ENCODE measurements at regions not wholly inside any gene's neighbourhood (a gene's known extent, or its start where the extent isn't known, plus 50 kb on each side); places are given as distances from the start of the nearest gene placed in this dataset.

DNA sequence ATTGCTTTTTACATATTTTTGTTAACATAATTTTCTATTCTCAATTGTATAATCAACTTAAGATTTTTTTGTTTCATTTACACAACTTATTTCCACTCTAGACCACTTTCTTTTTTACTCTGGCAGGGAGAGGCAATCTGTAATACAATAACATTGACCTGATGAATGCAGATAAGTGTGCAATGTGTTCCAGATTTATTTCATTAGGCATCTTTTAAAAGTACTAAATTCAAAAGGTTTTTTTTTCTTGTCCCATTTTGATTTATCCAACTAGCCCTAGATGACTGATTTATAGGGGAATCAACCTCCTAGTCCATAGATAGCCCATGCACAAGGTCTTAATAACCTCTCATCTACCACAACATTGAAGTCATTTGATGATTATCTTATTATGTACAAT is 55.5 kb upstream of the AGTR2 start:
- Histone ChIP-seq H3K4me1 (ENCODE audit: insufficient read depth, low read length) (no peaks in the 10 kb centered on the region), H3K23ac (ENCODE audit: insufficient read length, low read depth, low read length) (no peak overlapping the region), H3K27me3 (ENCODE audit: insufficient read depth, low read length) (no peaks in the 10 kb centered on the region), H4K5ac (ENCODE audit: insufficient read length, low read depth, low read length) (no peak overlapping the region), H4K91ac (ENCODE audit: insufficient read length, low read depth, low read length) (no peak overlapping the region), H3K23me2 (ENCODE audit: insufficient read length, low read depth, low read length, poor library complexity, severe bottlenecking) (no peaks in the 10 kb centered on the region), H3K56ac (ENCODE audit: insufficient read length, low read depth, low read length) (no peak overlapping the region), H2BK15ac (ENCODE audit: low read depth, low read length) (no peak overlapping the region), H3K18ac (ENCODE audit: insufficient read length, low read depth, low read length) (no peak overlapping the region), H3K27ac (ENCODE audit: insufficient read length, low read depth, low read length) (no peak overlapping the region), H3K9me3 (ENCODE audit: control insufficient read depth, low read depth, low read length) (no peaks in the 10 kb centered on the region), H3T11ph (ENCODE audit: low read length) (no peak overlapping the region), H2BK20ac (ENCODE audit: low read depth, low read length, poor library complexity, severe bottlenecking) (no peak overlapping the region), H4K20me1 (ENCODE audit: control insufficient read depth, insufficient read depth, insufficient read length) (no peaks in the 10 kb centered on the region), H2BK12ac (ENCODE audit: insufficient read length, low read depth, low read length) (no peak overlapping the region), H2BK120ac (ENCODE audit: low read depth, low read length, poor library complexity, severe bottlenecking) (no peak overlapping the region), H3K79me1 (ENCODE audit: insufficient read depth, low read depth, low read length, poor library complexity, severe bottlenecking) (no peaks in the 10 kb centered on the region), H3K79me2 (ENCODE audit: insufficient read depth, low read length) (no peaks in the 10 kb centered on the region), H3K4ac (ENCODE audit: low read depth, low read length) (no peak overlapping the region), H2AK5ac (ENCODE audit: insufficient read length, low read length) (no peak overlapping the region), H3K14ac (ENCODE audit: insufficient read depth, low read length) (no peak overlapping the region), H3K4me2 (ENCODE audit: insufficient read depth, insufficient read length, low read length) (no peak overlapping the region), H2BK5ac (ENCODE audit: insufficient read length, low read length) (no peak overlapping the region), H2AFZ (ENCODE audit: low read length) (no peak overlapping the region), H3K9ac (ENCODE audit: extremely low read depth, insufficient read length, low read length) (no peak overlapping the region), H4K8ac (replicated peaks; ENCODE audit: insufficient read length, low read depth, low read length) (no peak overlapping the region)
- no peak for DNase-seq
- no peak overlapping the region for H3K27ac Mint-ChIP-seq
- peaks cover 22 to 31% of the 10 kb centered on the region in 2 experiments for H3K9me3 Mint-ChIP-seq
- TF ChIP-seq CTCF (conservative IDR thresholded peaks at IDR 0.05) = no peak
- peaks cover 8% of the 10 kb centered on the region for H3K27me3 Mint-ChIP-seq (ENCODE audit: low read depth)
- no peak overlapping the region for H3K4me3 Mint-ChIP-seq
- peaks cover 6% of the 10 kb centered on the region in 2 experiments; a peak in 3 of 4 replicates for H3K4me1 Mint-ChIP-seq
- H3K36me3 Mint-ChIP-seq (ENCODE audit: insufficient read depth in 1 of 3, low read depth in 3 of 3) = peaks cover 0 to 5% (median 0%) of the 10 kb centered on the region in 3 experiments; a peak in 3 of 7 replicates
